ENCODE measurements at regions not wholly inside any gene's neighbourhood (a gene's known extent, or its start where the extent isn't known, plus 50 kb on each side); places are given as distances from the start of the nearest gene placed in this dataset.
"Not testable (repeated sequence)": the region's sequence is repeated elsewhere in the genome, so short reads cannot be mapped to it uniquely, and the experiment has no call there.

- DNase-seq = no peak
These were observed 473.1 kb upstream of the PODXL start for GRCh38 chr7:132029369-132030085.

GRCh38 chr7:132028144-132028920 is 471.9 kb upstream of the PODXL start:
- DNase-seq = no peak

GRCh38 chr7:132024290-132024689 is 467.9 kb upstream of the PODXL start:
- DNase-seq = no peak

- DNase-seq = no peak
These were observed 467.0 kb upstream of the PODXL start for GRCh38 chr7:132023466-132023865.

DNA sequence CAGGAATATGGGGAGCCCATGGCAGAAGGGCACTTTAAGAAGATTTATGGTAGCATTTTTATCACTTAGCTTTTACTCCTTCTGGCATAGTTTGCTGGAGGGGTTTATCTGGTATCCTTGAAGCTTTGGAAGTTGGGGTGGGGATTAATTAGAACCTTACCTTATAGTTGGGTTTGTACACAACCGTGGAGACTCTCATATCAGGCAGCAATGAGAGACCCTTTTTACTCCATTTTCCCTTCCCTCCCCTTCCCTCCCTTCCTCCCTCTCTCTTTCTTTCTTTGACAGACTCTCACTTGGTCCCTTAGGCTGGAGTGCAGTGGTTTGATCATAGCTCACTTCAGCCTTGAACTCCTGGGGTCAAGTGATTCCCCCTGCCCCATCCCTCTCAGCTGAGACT is 465.8 kb upstream of the PODXL start:
- DNase-seq = no peak

DNA sequence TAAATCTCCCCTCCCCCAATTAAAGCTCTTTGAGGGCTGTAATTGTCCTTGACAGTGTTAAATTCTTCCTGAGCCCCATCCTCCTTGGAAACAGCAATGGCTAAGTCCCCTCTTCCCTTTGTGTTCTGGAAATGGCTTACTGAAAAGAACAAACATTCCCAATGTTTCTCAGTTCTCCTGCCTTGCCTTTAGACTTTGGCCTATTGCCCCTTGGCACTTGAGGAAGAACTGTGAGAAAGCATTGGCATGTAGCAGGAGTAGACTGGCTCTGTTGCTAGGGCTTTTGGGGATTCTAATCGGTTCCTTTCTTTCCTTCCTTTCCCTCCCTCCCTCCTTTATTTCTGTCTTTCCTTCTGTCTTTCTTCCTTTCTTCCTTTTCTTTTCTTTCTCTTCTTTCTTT is 463.3 kb upstream of the PODXL start:
- no peak for DNase-seq

GRCh38 chr7:132009778-132010177 is 453.4 kb upstream of the PODXL start:
- no peak for DNase-seq

- DNase-seq = no peak
These were observed 448.1 kb upstream of the PODXL start for GRCh38 chr7:132004529-132004928.

GRCh38 chr7:132002343-132002968 is 446.0 kb upstream of the PODXL start:
- DNase-seq = no peak

DNA sequence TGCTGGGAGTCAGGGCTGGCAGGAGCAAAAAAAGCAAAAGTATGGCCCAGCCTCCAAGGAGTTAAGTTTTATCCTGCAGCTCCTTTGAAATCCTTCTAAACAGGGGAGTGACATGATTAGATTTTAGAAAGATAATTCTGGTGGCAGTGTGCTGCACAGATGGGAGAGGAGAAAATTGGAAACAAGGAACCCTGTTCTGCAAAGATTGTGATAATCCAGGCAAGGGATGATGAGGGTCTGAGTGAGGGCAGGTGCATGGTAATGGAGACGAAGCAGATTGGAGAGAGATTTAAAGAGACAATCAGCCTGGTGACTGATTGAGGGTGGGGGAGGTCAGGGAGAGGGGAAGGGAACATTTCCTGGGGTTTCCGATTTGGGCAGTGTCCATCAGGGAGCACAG is 444.7 kb upstream of the PODXL start:
- DNase-seq = no peak

GRCh38 chr7:131999193-131999592 is 442.8 kb upstream of the PODXL start:
- no peak for DNase-seq

DNA sequence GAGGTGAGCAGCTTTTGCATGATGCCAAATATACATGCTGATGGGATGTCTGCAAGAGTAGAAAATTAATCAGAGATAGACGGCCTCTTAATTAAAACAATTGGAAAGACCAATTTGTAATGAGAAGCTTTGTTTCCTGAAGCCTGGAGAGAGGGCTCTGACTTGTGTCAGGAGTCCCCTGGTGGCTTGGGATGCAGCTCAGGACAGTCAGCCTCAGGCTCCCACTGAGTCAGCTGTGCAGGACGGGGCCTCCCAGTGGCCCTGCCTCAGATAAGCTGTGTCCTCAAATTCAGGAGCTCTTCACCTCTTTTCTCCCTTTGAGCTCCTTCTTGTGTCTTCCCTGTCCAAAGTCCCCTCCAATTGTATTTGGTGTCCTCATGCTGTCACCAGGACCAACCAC is 438.9 kb upstream of the PODXL start:
- no peak for DNase-seq

- DNase-seq = not testable (repeated sequence)
These were observed 424.6 kb upstream of the PODXL start for GRCh38 chr7:131981069-131981468.

DNA sequence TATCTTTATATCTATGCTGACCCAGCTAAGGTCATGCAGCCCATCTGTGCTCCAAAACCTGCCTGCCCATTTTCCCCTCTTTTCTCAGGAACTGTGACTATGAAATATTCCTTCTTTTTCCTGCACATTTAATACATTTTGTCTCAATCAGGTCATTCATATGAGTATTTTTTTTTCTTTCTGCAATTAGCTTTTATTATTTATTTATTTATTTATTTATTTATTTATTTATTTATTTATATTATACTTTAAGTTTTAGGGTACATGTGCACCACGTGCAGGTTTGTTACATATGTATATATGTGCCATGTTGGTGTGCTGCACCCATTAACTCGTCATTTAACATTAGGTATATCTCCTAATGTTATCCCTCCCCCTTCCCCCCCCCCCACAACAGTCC is 421.7 kb upstream of the PODXL start:
- DNase-seq = not testable (repeated sequence)

DNA sequence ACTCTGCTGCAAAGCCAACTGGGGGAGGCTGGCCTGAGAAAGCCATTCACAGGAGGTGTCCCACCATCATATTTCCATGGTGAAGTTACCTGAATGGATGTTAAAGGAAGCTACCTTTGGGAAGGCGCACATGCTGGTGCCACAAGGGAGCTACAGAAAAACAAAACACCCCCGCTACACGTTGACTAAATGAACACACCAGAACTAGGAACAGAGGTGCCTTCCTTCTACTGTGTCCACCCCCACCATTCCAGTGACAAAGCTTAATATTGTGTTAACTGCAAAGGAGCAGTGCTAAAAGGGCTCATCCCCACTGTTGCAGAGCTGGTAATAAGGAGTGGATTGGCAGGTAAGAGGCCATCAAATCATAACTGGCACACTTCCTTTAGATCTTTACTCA is 420.0 kb upstream of the PODXL start:
- DNase-seq = no peak

- DNase-seq = no peak
These were observed 418.2 kb upstream of the PODXL start for GRCh38 chr7:131974671-131975070.

- no peak for DNase-seq
These were observed 415.8 kb upstream of the PODXL start for GRCh38 chr7:131972251-131972650.

GRCh38 chr7:131970602-131971001 is 414.2 kb upstream of the PODXL start:
- DNase-seq = no peak

DNA sequence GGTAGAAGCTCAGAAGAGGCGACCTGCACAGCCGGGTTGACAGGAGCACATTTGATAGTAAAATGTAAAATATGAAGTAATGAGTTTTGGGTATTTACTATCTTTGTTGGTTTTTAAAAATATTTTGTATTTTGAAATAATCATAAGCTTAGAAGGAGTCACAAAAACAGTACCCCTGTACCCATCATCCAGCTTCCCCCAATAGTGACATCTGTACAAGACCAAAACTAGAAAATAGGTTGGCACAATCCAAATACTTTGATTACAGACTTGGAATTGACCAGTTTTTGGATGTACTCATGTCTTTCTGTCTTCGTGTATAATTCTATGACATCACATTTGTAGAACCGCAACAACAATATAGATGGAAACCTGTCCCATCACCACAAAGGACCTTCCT is 413.1 kb upstream of the PODXL start:
- no peak for DNase-seq

GRCh38 chr7:131967216-131967730 is 410.8 kb upstream of the PODXL start:
- no peak for DNase-seq

GRCh38 chr7:131964203-131964602 is 407.8 kb upstream of the PODXL start:
- DNase-seq = no peak

GRCh38 chr7:131961054-131961680 is 404.7 kb upstream of the PODXL start:
- no peak for DNase-seq

GRCh38 chr7:131959106-131959812 is 402.8 kb upstream of the PODXL start:
- no peak for DNase-seq
